BE2C (cell line): ENCODE measurements at regions not wholly inside any gene's neighbourhood (a gene's known extent, or its start where the extent isn't known, plus 50 kb on each side); places are given as distances from the start of the nearest gene placed in this dataset.

Experiments
- DNase-seq: peaks from one replicate; pipeline ENCODE4 v3.0.0-alpha.2; 2020
- H3K27me3 ChIP-seq: fragments of 250-450 bp; sonication (Bioruptor Pico); 2 replicates; pipeline ENCODE4 v1.5.1; 2020; ENCODE audit warnings: mild to moderate bottlenecking
- H3K36me3 ChIP-seq: fragments of 250-450 bp; sonication (Bioruptor Pico); 2 replicates; pipeline ENCODE4 v1.5.1; 2020; ENCODE audit warnings: mild to moderate bottlenecking
- H3K4me1 ChIP-seq: fragments of 250-450 bp; sonication (Bioruptor Pico); 2 replicates; pipeline ENCODE4 v1.5.1; 2020
- H3K4me3 ChIP-seq: 2 replicates; pipeline ENCODE4 v1.5.1; 2011; ENCODE audit warnings: low read depth, low read length
- H3K9me3 ChIP-seq: fragments of 250-450 bp; sonication (Bioruptor Pico); 2 replicates; pipeline ENCODE4 v1.5.1; 2020
- TF ChIP-seq, protein P1 (sequence below): IDR thresholded peaks from 2 replicates; pipeline ENCODE4 v1.5.1; 2012; ENCODE audit warnings: mild to moderate bottlenecking, low read depth, low read length

DNA sequence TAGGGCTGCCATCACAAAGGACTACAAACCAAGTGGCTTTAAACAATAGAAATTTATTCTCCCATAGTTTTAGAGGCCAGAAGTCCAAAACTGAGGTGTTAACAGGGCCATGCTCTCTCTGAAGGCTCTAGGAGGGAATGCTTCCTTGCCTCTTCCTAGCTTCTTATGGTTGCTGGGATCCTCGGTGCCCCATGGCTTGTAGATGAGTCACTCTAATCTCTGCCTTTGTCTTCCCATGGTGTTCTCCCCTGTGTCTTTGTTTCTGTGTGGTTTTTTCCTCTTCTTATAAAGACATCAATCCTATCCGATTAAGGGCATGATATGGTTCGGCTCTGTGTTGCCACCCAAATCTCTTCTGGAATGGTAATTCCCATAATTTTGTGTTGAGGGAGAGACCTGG is 178.8 kb upstream of the NREP start:
- no peaks in the 10 kb centered on the region for H3K36me3 ChIP-seq
- TF ChIP-seq, protein P1, sequence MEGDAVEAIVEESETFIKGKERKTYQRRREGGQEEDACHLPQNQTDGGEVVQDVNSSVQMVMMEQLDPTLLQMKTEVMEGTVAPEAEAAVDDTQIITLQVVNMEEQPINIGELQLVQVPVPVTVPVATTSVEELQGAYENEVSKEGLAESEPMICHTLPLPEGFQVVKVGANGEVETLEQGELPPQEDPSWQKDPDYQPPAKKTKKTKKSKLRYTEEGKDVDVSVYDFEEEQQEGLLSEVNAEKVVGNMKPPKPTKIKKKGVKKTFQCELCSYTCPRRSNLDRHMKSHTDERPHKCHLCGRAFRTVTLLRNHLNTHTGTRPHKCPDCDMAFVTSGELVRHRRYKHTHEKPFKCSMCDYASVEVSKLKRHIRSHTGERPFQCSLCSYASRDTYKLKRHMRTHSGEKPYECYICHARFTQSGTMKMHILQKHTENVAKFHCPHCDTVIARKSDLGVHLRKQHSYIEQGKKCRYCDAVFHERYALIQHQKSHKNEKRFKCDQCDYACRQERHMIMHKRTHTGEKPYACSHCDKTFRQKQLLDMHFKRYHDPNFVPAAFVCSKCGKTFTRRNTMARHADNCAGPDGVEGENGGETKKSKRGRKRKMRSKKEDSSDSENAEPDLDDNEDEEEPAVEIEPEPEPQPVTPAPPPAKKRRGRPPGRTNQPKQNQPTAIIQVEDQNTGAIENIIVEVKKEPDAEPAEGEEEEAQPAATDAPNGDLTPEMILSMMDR: no peak
- H3K4me1 ChIP-seq: no peaks in the 10 kb centered on the region; the same call in 1 of the 2 replicates
- no peaks in the 10 kb centered on the region for H3K9me3 ChIP-seq
- H3K4me3 ChIP-seq: no peak overlapping the region
- H3K27me3 ChIP-seq: no peaks in the 10 kb centered on the region
- DNase-seq: no peak

DNA sequence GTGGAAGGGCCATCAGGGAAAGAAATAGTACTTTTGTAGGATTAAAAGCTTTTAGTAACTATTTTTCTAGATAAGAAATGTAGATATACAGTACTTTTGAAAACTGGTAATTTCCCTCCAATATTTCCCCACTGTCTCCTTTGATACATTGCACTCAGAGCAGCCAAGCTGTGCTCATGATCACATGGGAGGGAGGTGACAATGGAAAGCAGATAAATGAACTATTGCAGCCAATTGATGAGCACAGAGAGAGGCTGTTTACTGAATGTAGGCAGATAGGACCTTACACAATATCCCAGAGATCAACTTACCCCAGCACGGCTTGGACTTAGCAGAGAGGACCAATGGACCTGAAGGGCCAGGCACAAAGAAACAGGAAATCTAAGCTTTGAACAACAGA is 178.0 kb upstream of the NREP start:
- Histone ChIP-seq H3K27me3 (no peaks in the 10 kb centered on the region), H3K4me3 (no peak overlapping the region), H3K36me3 (no peaks in the 10 kb centered on the region), H3K9me3 (no peaks in the 10 kb centered on the region), H3K4me1 (no peaks in the 10 kb centered on the region; the same call in 1 of the 2 replicates)
- DNase-seq: no peak
- TF ChIP-seq, protein P1: no peak

DNA sequence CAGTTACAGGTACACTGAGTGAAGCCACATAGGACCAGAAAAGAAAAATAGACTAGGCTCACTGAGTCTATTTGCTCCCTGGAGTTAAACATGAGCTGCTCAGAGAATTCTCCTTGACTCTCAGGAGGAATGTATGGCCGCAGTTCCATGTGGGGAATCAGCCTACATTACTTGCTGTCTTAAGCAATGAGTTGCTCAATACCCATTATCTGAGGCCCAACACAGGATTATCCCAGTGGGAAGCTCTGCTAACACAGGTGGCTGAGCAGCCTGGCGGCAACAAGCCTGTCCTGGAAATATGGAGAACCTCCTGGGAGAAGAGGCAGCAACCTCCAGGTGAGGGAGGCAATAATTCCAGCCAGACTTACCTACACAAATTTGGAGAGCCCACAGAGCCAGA is 177.5 kb upstream of the NREP start:
- TF ChIP-seq, protein P1: no peak
- Histone ChIP-seq H3K9me3 (no peaks in the 10 kb centered on the region), H3K27me3 (no peaks in the 10 kb centered on the region), H3K36me3 (no peaks in the 10 kb centered on the region), H3K4me3 (no peak overlapping the region), H3K4me1 (no peaks in the 10 kb centered on the region; the same call in 1 of the 2 replicates)
- no peak for DNase-seq

DNA sequence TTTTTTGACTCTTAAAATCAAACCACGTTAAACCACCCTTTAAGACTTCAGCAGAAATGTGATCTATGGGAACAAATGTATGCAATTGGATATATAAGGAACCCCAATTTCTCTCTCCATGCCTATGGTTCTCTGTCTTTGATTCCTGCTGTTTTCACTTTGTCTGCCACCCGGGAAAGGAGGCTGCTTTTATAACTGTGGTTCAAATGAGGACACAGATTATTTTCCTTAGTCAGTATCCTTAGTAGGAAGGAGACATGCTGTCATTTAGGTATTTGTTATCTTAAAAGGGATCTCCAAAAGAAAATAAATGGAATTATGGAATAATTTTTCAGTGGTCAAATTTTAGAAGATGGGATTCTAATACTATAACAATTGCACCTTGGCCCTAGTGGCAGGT is 176.1 kb upstream of the NREP start:
- Histone ChIP-seq H3K27me3 (no peaks in the 10 kb centered on the region), H3K4me3 (no peak overlapping the region), H3K4me1 (no peaks in the 10 kb centered on the region; the same call in 1 of the 2 replicates), H3K9me3 (no peaks in the 10 kb centered on the region), H3K36me3 (no peaks in the 10 kb centered on the region)
- DNase-seq: no peak
- TF ChIP-seq, protein P1: no peak

DNA sequence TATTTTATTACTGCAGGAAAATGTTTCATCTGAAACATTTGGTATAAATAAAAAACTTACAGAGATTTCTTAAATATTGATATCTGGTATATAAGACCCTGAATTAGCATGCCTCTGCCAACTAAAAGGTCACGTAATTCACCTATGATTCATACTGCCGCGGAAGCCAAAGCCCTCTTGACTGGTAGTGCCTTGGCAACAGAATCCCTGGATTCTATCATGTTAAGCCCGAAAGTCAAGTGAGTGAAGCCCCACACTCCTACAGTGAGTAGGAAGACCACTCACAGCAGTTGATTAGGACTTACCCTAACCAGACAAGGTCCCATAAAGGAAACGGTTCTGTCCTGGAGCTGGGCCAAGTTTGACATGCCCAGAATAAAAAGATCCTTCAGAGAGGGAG is 175.6 kb upstream of the NREP start:
- TF ChIP-seq, protein P1: no peak
- Histone ChIP-seq H3K4me3 (no peak overlapping the region), H3K27me3 (no peaks in the 10 kb centered on the region), H3K9me3 (no peaks in the 10 kb centered on the region), H3K36me3 (no peaks in the 10 kb centered on the region), H3K4me1 (no peaks in the 10 kb centered on the region; the same call in 1 of the 2 replicates)
- peak; percentile 29 for DNase-seq

DNA sequence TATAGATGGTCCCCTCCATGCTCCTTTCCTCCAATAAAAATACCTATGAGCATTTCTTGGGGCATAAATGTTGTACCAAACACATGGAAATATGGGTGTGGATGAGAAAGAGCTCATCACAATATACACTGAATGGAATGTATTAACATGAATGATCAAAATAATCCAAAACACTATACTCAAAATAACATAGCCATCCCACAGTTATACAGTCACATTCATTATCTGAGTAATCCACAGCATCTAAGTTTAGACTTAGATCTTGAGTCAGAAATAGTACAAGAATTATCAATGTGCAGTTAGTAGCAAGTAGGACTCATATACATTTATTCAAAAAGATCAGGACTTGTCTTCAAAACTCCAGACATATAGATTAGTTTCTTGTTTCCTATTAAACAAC is 175.2 kb upstream of the NREP start:
- no peaks in the 10 kb centered on the region; the same call in 1 of the 2 replicates for H3K4me1 ChIP-seq
- H3K27me3 ChIP-seq: no peaks in the 10 kb centered on the region
- H3K36me3 ChIP-seq: no peaks in the 10 kb centered on the region
- TF ChIP-seq, protein P1: no peak
- no peak for DNase-seq
- H3K4me3 ChIP-seq: no peak overlapping the region
- H3K9me3 ChIP-seq: no peaks in the 10 kb centered on the region
